Subcutaneous abdominal adipose tissue (tissue), 5 donors: ENCODE measurements at regions not wholly inside any gene's neighbourhood (a gene's known extent, or its start where the extent isn't known, plus 50 kb on each side); places are given as distances from the start of the nearest gene placed in this dataset.

Source experiments
- H3K27ac ChIP-seq: one replicate; pipeline ENCODE4 v1.7.0; 2013; ENCODE audit warnings: low read depth, mild to moderate bottlenecking, inconsistent platforms, low read length, moderate library complexity
- H3K27me3 ChIP-seq, 5 donors: one replicate each; pipeline ENCODE4 v1.7.0; 2013; ENCODE audit warnings: low read length in 5 of 5, inconsistent platforms in 1 of 5; ENCODE audit not compliant: control insufficient read depth in 5 of 5, insufficient read depth in 4 of 5
- H3K36me3 ChIP-seq, 5 donors: one replicate each; pipeline ENCODE4 v1.7.0; 2013; ENCODE audit warnings: low read length in 5 of 5; ENCODE audit not compliant: control insufficient read depth in 5 of 5, insufficient read depth in 5 of 5
- H3K4me1 ChIP-seq, 5 donors: one replicate each; pipeline ENCODE4 v1.7.0; 2013; ENCODE audit warnings: low read length in 5 of 5, mild to moderate bottlenecking in 3 of 5, moderate library complexity in 1 of 5; ENCODE audit not compliant: control insufficient read depth in 5 of 5, insufficient read depth in 5 of 5
- H3K4me3 ChIP-seq, 5 donors: one replicate each; pipeline ENCODE4 v1.7.0; 2013; ENCODE audit warnings: low read length in 5 of 5, low read depth in 1 of 5
- H3K9ac ChIP-seq, 5 donors: one replicate each; pipeline ENCODE4 v1.7.0; 2013; ENCODE audit warnings: low read length in 5 of 5, mild to moderate bottlenecking in 4 of 5, moderate library complexity in 3 of 5
- H3K9me3 ChIP-seq, 5 donors: one replicate each; pipeline ENCODE4 v1.7.0; 2013; ENCODE audit warnings: low read length in 5 of 5; ENCODE audit not compliant: control insufficient read depth in 5 of 5
- donor health status: healthy.
- donor health status: healthy.
- donor health status: healthy.
- donor health status: healthy.
- donor health status: healthy.

- H3K9ac ChIP-seq = no peak overlapping the region
Observed at GRCh38 chr2:107362993-107363392, 463.7 kb upstream of the RGPD4 start.

GRCh38 chr2:107363806-107364205 lies 462.9 kb upstream of the RGPD4 start:
- no peaks in the 10 kb centered on the region for H3K9me3 ChIP-seq
- no peaks in the 10 kb centered on the region for H3K27me3 ChIP-seq
- H3K4me3 ChIP-seq = no peak overlapping the region
- H3K36me3 ChIP-seq = no peaks in the 10 kb centered on the region
- H3K9ac ChIP-seq = no peak overlapping the region
- peaks cover 0 to 5% (median 0%) of the 10 kb centered on the region in 5 donors for H3K4me1 ChIP-seq
- H3K27ac ChIP-seq = no peak overlapping the region

More at GRCh38 chr2:107362993-107363392, 463.7 kb upstream of the RGPD4 start:
- no peaks in the 10 kb centered on the region for H3K4me1 ChIP-seq
- H3K4me3 ChIP-seq = no peak overlapping the region
- no peaks in the 10 kb centered on the region for H3K27me3 ChIP-seq
- no peaks in the 10 kb centered on the region for H3K9me3 ChIP-seq
- H3K27ac ChIP-seq = no peak overlapping the region
- H3K36me3 ChIP-seq = no peaks in the 10 kb centered on the region

- H3K36me3 ChIP-seq = no peaks in the 10 kb centered on the region
- H3K4me3 ChIP-seq = no peak overlapping the region
- H3K27me3 ChIP-seq = no peaks in the 10 kb centered on the region
- peaks cover 0 to 5% (median 0%) of the 10 kb centered on the region in 5 donors for H3K4me1 ChIP-seq
- no peak overlapping the region for H3K9ac ChIP-seq
- H3K27ac ChIP-seq = no peak overlapping the region
- no peaks in the 10 kb centered on the region for H3K9me3 ChIP-seq
Observed at GRCh38 chr2:107364361-107364950, 462.2 kb upstream of the RGPD4 start.

- Histone ChIP-seq H3K27ac (no peak overlapping the region), H3K4me3 (no peak overlapping the region), H3K4me1 (peaks cover 0 to 4% (median 0%) of the 10 kb centered on the region in 5 donors), H3K9ac (no peak overlapping the region), H3K9me3 (peaks cover 0 to 7% (median 0%) of the 10 kb centered on the region in 5 donors), H3K27me3 (no peaks in the 10 kb centered on the region), H3K36me3 (no peaks in the 10 kb centered on the region)
Observed at GRCh38 chr2:107374249-107374648, 452.4 kb upstream of the RGPD4 start.

GRCh38 chr2:107376909-107377308 lies 449.8 kb upstream of the RGPD4 start:
- peaks cover 0 to 4% (median 0%) of the 10 kb centered on the region in 5 donors for H3K4me1 ChIP-seq
- no peak overlapping the region for H3K27ac ChIP-seq
- no peak overlapping the region for H3K9ac ChIP-seq
- peaks cover 0 to 4% (median 0%) of the 10 kb centered on the region in 5 donors for H3K9me3 ChIP-seq
- H3K4me3 ChIP-seq = no peak overlapping the region
- no peaks in the 10 kb centered on the region for H3K27me3 ChIP-seq
- no peaks in the 10 kb centered on the region for H3K36me3 ChIP-seq

- no peaks in the 10 kb centered on the region for H3K9me3 ChIP-seq
- H3K36me3 ChIP-seq = no peaks in the 10 kb centered on the region
- H3K4me3 ChIP-seq = no peak overlapping the region
- no peak overlapping the region for H3K9ac ChIP-seq
- H3K4me1 ChIP-seq = peaks cover 0 to 4% (median 0%) of the 10 kb centered on the region in 5 donors
- H3K27me3 ChIP-seq = no peaks in the 10 kb centered on the region
- H3K27ac ChIP-seq = no peak overlapping the region
Observed at GRCh38 chr2:107380912-107381311, 445.8 kb upstream of the RGPD4 start.

- Histone ChIP-seq H3K4me3 (no peak overlapping the region), H3K4me1 (no peaks in the 10 kb centered on the region), H3K36me3 (no peaks in the 10 kb centered on the region), H3K9ac (no peak overlapping the region), H3K27ac (no peak overlapping the region), H3K9me3 (peaks cover 0 to 6% (median 0%) of the 10 kb centered on the region in 5 donors), H3K27me3 (no peaks in the 10 kb centered on the region)
Observed at GRCh38 chr2:107383691-107384090, 443.0 kb upstream of the RGPD4 start.

GRCh38 chr2:107384422-107384821 lies 442.3 kb upstream of the RGPD4 start:
- Histone ChIP-seq H3K27me3 (no peaks in the 10 kb centered on the region), H3K27ac (no peak overlapping the region), H3K4me1 (no peaks in the 10 kb centered on the region), H3K36me3 (no peaks in the 10 kb centered on the region), H3K9ac (no peak overlapping the region), H3K9me3 (peaks cover 0 to 6% (median 0%) of the 10 kb centered on the region in 5 donors), H3K4me3 (no peak overlapping the region)

GRCh38 chr2:107385921-107386320 lies 440.8 kb upstream of the RGPD4 start:
- Histone ChIP-seq H3K9ac (no peak overlapping the region), H3K27ac (no peak overlapping the region), H3K36me3 (no peaks in the 10 kb centered on the region), H3K4me1 (no peaks in the 10 kb centered on the region), H3K27me3 (no peaks in the 10 kb centered on the region), H3K4me3 (no peak overlapping the region), H3K9me3 (peaks cover 0 to 6% (median 0%) of the 10 kb centered on the region in 5 donors)

- no peaks in the 10 kb centered on the region for H3K4me1 ChIP-seq
- H3K9ac ChIP-seq = no peak overlapping the region
- H3K4me3 ChIP-seq = no peak overlapping the region
- no peaks in the 10 kb centered on the region for H3K36me3 ChIP-seq
- peaks cover 0 to 6% (median 0%) of the 10 kb centered on the region in 5 donors for H3K9me3 ChIP-seq
- H3K27ac ChIP-seq = no peak overlapping the region
- no peaks in the 10 kb centered on the region for H3K27me3 ChIP-seq
Observed at GRCh38 chr2:107392241-107392704, 434.4 kb upstream of the RGPD4 start.
